HEK293 (cell line): ENCODE measurements at regions not wholly inside any gene's neighbourhood (a gene's known extent, or its start where the extent isn't known, plus 50 kb on each side); places are given as distances from the start of the nearest gene placed in this dataset.

Experiments used
- ZNF350 ChIP-seq: fragments of 450-650 bp; formaldehyde crosslinking; IDR thresholded peaks from 2 replicates; pipeline ENCODE4 v1.5.0; 2017; ENCODE audit warnings: missing biosample characterization, mild to moderate bottlenecking, missing genetic modification characterization
- ZNF610 ChIP-seq: fragments of 450-650 bp; formaldehyde crosslinking; IDR thresholded peaks from 2 replicates; pipeline ENCODE4 v1.5.1; 2016; ENCODE audit warnings: missing biosample characterization, missing genetic modification characterization, borderline replicate concordance

GRCh38 chr11:44366026-44366425 is 56.1 kb upstream of the ALX4 start:
- no peak for TF ChIP-seq ZNF610 (tag by site-specific recombination)
- no peak for TF ChIP-seq ZNF350
